SK-N-SH (cell line): ENCODE measurements at regions not wholly inside any gene's neighbourhood (a gene's known extent, or its start where the extent isn't known, plus 50 kb on each side); places are given as distances from the start of the nearest gene placed in this dataset.

Source experiments
- CTCF ChIA-PET: fragments of 300-600, 350-600 bp; formaldehyde crosslinking; extraction: SDS; loops from one replicate; lab custom pipeline; 2021; lab: Yijun Ruan, JAX
- POLR2A ChIA-PET: fragments of 350-600 bp; sonication (Branson Sonifier 250); formaldehyde crosslinking; extraction: SDS; loops from one replicate; lab custom pipeline; 2020; ENCODE audit warnings: antibody characterized with exemption, inconsistent platforms; lab: Yijun Ruan, JAX
- DNase-seq: peaks from one replicate; pipeline ENCODE4 v3.0.0; 2012
- H2AFZ ChIP-seq: fragments of 200-600 bp; sonication (generic); 2 replicates; pipeline ENCODE4 v1.8.1; 2016; ENCODE audit warnings: antibody characterized with exemption, mild to moderate bottlenecking, low read depth
- H3F3A ChIP-seq: fragments of 200-600 bp; sonication (generic); replicated peaks from 2 replicates; pipeline ENCODE3; 2016; ENCODE audit warnings: antibody characterized with exemption, mild to moderate bottlenecking; ENCODE audit not compliant: insufficient read depth
- H3K27ac ChIP-seq, 2 experiments: fragments of 200-500 bp in 1 of 2; fragments of 200-600 bp in 1 of 2; sonication (Bioruptor generic) in 1 of 2; sonication (generic), shearing (Covaris generic) in 1 of 2; 2 replicates each; pipeline versions ENCODE4 v1.5.1 to v1.6.1; 2014 to 2016; ENCODE audit warnings: low read depth in 2 of 2, inconsistent platforms in 1 of 2, low read length in 1 of 2, mild to moderate bottlenecking in 1 of 2, mixed read lengths in 1 of 2
- H3K27me3 ChIP-seq: fragments of 200-600 bp; sonication (generic), shearing (Covaris generic); 2 replicates; pipeline ENCODE4 v1.6.1; 2016; ENCODE audit warnings: mixed run types; ENCODE audit not compliant: insufficient read depth
- H3K36me3 ChIP-seq, 2 experiments: fragments of 200-500 bp in 1 of 2; fragments of 200-600 bp in 1 of 2; sonication (Bioruptor generic) in 1 of 2; sonication (generic) in 1 of 2; replicated peaks in 1 of 2; 2 replicates each; pipeline versions ENCODE3 to v1.5.1; 2014 to 2016; ENCODE audit warnings: low read length in 1 of 2, mild to moderate bottlenecking in 1 of 2; ENCODE audit not compliant: insufficient read depth in 2 of 2, control insufficient read depth in 1 of 2
- H3K4me1 ChIP-seq, 2 experiments: fragments of 200-500 bp in 1 of 2; fragments of 200-600 bp in 1 of 2; sonication (Bioruptor generic) in 1 of 2; sonication (generic), shearing (Covaris generic) in 1 of 2; 2 replicates each; pipeline versions ENCODE4 v1.5.1 to v1.6.1; 2014 to 2016; ENCODE audit warnings: low read depth in 1 of 2, low read length in 1 of 2, mixed run types in 1 of 2; ENCODE audit not compliant: insufficient read depth in 2 of 2, control insufficient read depth in 1 of 2
- H3K4me2 ChIP-seq: fragments of 200-600 bp; sonication (generic), shearing (Covaris generic); 2 replicates; pipeline ENCODE4 v1.6.1; 2017; ENCODE audit warnings: mixed run types
- H3K4me3 ChIP-seq, 2 experiments: fragments of 200-500 bp in 1 of 2; fragments of 200-600 bp in 1 of 2; sonication (Bioruptor generic) in 1 of 2; sonication (generic), shearing (Covaris generic) in 1 of 2; 2 replicates each; pipeline versions ENCODE4 v1.5.1 to v1.8.1; 2014 to 2016; ENCODE audit warnings: low read depth in 2 of 2, inconsistent platforms in 1 of 2, low read length in 1 of 2, mild to moderate bottlenecking in 1 of 2, mixed read lengths in 1 of 2, moderate library complexity in 1 of 2
- H3K79me2 ChIP-seq: fragments of 200-600 bp; sonication (generic); 2 replicates; pipeline ENCODE4 v1.8.1; 2017; ENCODE audit warnings: mild to moderate bottlenecking; ENCODE audit not compliant: insufficient read depth
- H3K9ac ChIP-seq: fragments of 200-600 bp; sonication (generic); 2 replicates; pipeline ENCODE4 v1.6.1; 2017; ENCODE audit warnings: mixed run types
- H3K9me2 ChIP-seq: fragments of 200-600 bp; sonication (generic); 2 replicates; pipeline ENCODE4 v1.6.1; 2017; ENCODE audit warnings: mixed run types
- H3K9me3 ChIP-seq: fragments of 200-600 bp; sonication (generic); 2 replicates; pipeline ENCODE4 v1.6.1; 2017; ENCODE audit warnings: mixed run types, mild to moderate bottlenecking, moderate library complexity
- H4K20me1 ChIP-seq: fragments of 200-600 bp; sonication (generic); 2 replicates; pipeline ENCODE4 v1.6.1; 2017; ENCODE audit warnings: mild to moderate bottlenecking, mixed run types; ENCODE audit not compliant: insufficient read depth
- FOXJ3 ChIP-seq: sonication (generic); formaldehyde crosslinking; IDR thresholded peaks from 2 replicates; pipeline ENCODE4 v1.5.1; 2020; ENCODE audit warnings: mild to moderate bottlenecking, missing genetic modification reagents
- FOXM1 ChIP-seq: IDR thresholded peaks from 2 replicates; pipeline ENCODE4 v1.4.0; 2012; ENCODE audit warnings: low read depth, mild to moderate bottlenecking
- GABPA ChIP-seq: IDR thresholded peaks from 2 replicates; pipeline ENCODE4 v1.4.0; 2012; ENCODE audit warnings: low read depth, mild to moderate bottlenecking
- JUND ChIP-seq: IDR thresholded peaks from 2 replicates; pipeline ENCODE4 v1.4.0; 2012
- MEF2A ChIP-seq: IDR thresholded peaks from 2 replicates; pipeline ENCODE4 v1.4.0; 2012; ENCODE audit warnings: low read depth, borderline replicate concordance
- PBX3 ChIP-seq: IDR thresholded peaks from 2 replicates; pipeline ENCODE4; 2012
- POLR2AphosphoS5 ChIP-seq: IDR thresholded peaks from 2 replicates; pipeline ENCODE4 v1.6.1; 2012; ENCODE audit warnings: low read depth, low read length
- RCOR1 ChIP-seq: fragments of 150-350 bp; IDR thresholded peaks from 2 replicates; pipeline ENCODE4 v1.6.1; 2017; ENCODE audit warnings: antibody characterized with exemption, low read length
- RFX5 ChIP-seq: IDR thresholded peaks from 2 replicates; pipeline ENCODE4 v1.6.1; 2012; ENCODE audit warnings: mild to moderate bottlenecking, improper control_type of control experiment, low read length
- TAF1 ChIP-seq: IDR thresholded peaks from 2 replicates; pipeline ENCODE4 v1.6.1; 2012; ENCODE audit warnings: low read depth, mild to moderate bottlenecking, low read length, moderate library complexity, borderline replicate concordance
- USF1 ChIP-seq: IDR thresholded peaks from 2 replicates; pipeline ENCODE4 v1.4.0; 2012; ENCODE audit warnings: low read depth, borderline replicate concordance
- whole genome bisulfite sequencing: methylation state at CpG from one replicate; pipeline ENCODE4 v1.1.6; 2017; ENCODE audit warnings: low lambda C conversion rate; 5-methylcytosine and 5-hydroxymethylcytosine counted together
- TF ChIP-seq, protein P1 (sequence below): IDR thresholded peaks from 2 replicates; pipeline ENCODE4 v1.4.0; 2012; ENCODE audit warnings: low read depth, borderline replicate concordance

GRCh38 chr16:6897876-6898485, 434.7 kb upstream of the RBFOX1 start:
- ChIA-PET POLR2A (no interaction called here), CTCF (no interaction called here)
- Histone ChIP-seq H3K9me3 (no peaks in the 10 kb centered on the region), H3K27ac (no peak overlapping the region), H3K9me2 (no peaks in the 10 kb centered on the region), H4K20me1 (no peaks in the 10 kb centered on the region), H3K4me2 (no peak overlapping the region), H3F3A (no peaks in the 10 kb centered on the region), H2AFZ (no peak overlapping the region), H3K27me3 (no peaks in the 10 kb centered on the region), H3K36me3 (no peaks in the 10 kb centered on the region), H3K9ac (no peak overlapping the region), H3K79me2 (no peaks in the 10 kb centered on the region), H3K4me1 (no peaks in the 10 kb centered on the region), H3K4me3 (no peak overlapping the region)
- DNase-seq, result no peak
- TF ChIP-seq TAF1, result no peak
- 19% methylated on average over 8 of the region's 8 CpGs for WGBS

DNA sequence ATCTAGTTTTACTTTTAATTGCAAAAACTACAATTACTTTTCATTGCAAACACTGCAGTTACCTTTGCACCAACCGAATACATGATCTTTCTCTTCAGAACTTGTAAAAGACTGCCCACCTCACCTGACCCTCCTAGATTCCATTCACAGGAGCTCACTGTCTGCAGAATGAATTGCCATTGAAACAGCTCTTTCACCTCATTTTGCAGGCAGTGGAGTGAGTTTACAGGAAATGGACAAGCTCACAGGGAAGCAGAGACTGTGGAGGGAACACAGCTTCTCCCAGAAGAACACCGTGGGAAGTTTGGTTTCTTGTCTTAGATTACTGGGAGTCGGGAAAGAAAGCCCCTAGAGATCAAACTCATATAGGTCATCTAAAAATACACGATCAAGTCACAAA, 439.7 kb upstream of the RBFOX1 start:
- Histone ChIP-seq H3K4me3 (no peak overlapping the region), H3K9me2 (no peaks in the 10 kb centered on the region), H3K9ac (no peak overlapping the region), H3F3A (no peaks in the 10 kb centered on the region), H3K79me2 (no peaks in the 10 kb centered on the region), H3K27ac (no peak overlapping the region), H2AFZ (no peak overlapping the region), H3K27me3 (no peaks in the 10 kb centered on the region), H3K36me3 (no peaks in the 10 kb centered on the region), H3K4me2 (no peak overlapping the region), H4K20me1 (no peaks in the 10 kb centered on the region), H3K4me1 (no peaks in the 10 kb centered on the region), H3K9me3 (no peaks in the 10 kb centered on the region)
- WGBS, result 8% methylated on average over 4 of the region's 4 CpGs
- TF ChIP-seq FOXJ3 (CRISPR knock-in tag) (no peak), MEF2A (no peak), RCOR1 (no peak), USF1 (no peak), GABPA (no peak), JUND (no peak), FOXM1 (no peak), POLR2AphosphoS5 (no peak), PBX3 (no peak), RFX5 (no peak)
- TF ChIP-seq, protein P1, sequence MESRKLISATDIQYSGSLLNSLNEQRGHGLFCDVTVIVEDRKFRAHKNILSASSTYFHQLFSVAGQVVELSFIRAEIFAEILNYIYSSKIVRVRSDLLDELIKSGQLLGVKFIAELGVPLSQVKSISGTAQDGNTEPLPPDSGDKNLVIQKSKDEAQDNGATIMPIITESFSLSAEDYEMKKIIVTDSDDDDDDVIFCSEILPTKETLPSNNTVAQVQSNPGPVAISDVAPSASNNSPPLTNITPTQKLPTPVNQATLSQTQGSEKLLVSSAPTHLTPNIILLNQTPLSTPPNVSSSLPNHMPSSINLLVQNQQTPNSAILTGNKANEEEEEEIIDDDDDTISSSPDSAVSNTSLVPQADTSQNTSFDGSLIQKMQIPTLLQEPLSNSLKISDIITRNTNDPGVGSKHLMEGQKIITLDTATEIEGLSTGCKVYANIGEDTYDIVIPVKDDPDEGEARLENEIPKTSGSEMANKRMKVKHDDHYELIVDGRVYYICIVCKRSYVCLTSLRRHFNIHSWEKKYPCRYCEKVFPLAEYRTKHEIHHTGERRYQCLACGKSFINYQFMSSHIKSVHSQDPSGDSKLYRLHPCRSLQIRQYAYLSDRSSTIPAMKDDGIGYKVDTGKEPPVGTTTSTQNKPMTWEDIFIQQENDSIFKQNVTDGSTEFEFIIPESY, result no peak
- no peak for DNase-seq
- ChIA-PET POLR2A (no interaction called here), CTCF (interaction anchor here (0.5 kb wide), 1 partner anchor 872 kb away, joined by 3 read pairs; no protein-coding TSS in a partner anchor)
